H9 (cell line): ENCODE measurements at regions not wholly inside any gene's neighbourhood (a gene's known extent, or its start where the extent isn't known, plus 50 kb on each side); places are given as distances from the start of the nearest gene placed in this dataset.

Source experiments
- DNase-seq: peaks from one replicate; pipeline ENCODE4 v3.0.0-alpha.2; 2017
- H2AFZ ChIP-seq: one replicate; pipeline ENCODE4 v1.6.1; 2013; ENCODE audit warnings: mild to moderate bottlenecking, low read length, control low read depth, moderate library complexity
- H2AK5ac ChIP-seq: 2 replicates; pipeline ENCODE4 v1.6.1; 2013; ENCODE audit warnings: low read length, control low read depth, mixed read lengths; ENCODE audit not compliant: insufficient read length
- H2BK120ac ChIP-seq: one replicate; pipeline ENCODE4 v1.6.1; 2013; ENCODE audit warnings: low read depth, mild to moderate bottlenecking, low read length, control low read depth, inconsistent platforms; ENCODE audit not compliant: poor library complexity, severe bottlenecking
- H2BK12ac ChIP-seq: 2 replicates; pipeline ENCODE4 v1.6.1; 2013; ENCODE audit warnings: low read length, control low read depth, mixed read lengths, low read depth; ENCODE audit not compliant: insufficient read length
- H2BK15ac ChIP-seq: 2 replicates; pipeline ENCODE4 v1.6.1; 2013; ENCODE audit warnings: low read depth, low read length, control low read depth
- H2BK20ac ChIP-seq: one replicate; pipeline ENCODE4 v1.6.1; 2013; ENCODE audit warnings: low read depth, mild to moderate bottlenecking, low read length, control low read depth, inconsistent platforms; ENCODE audit not compliant: poor library complexity, severe bottlenecking
- H2BK5ac ChIP-seq: 2 replicates; pipeline ENCODE4 v1.6.1; 2013; ENCODE audit warnings: low read length, control low read depth, mixed read lengths; ENCODE audit not compliant: insufficient read length
- H3K14ac ChIP-seq: 2 replicates; pipeline ENCODE4 v1.6.1; 2013; ENCODE audit warnings: low read length, control low read depth; ENCODE audit not compliant: insufficient read depth
- H3K18ac ChIP-seq: 2 replicates; pipeline ENCODE4 v1.6.1; 2013; ENCODE audit warnings: low read depth, mild to moderate bottlenecking, mixed read lengths, low read length, control low read depth; ENCODE audit not compliant: insufficient read length
- H3K23ac ChIP-seq: 2 replicates; pipeline ENCODE4 v1.6.1; 2013; ENCODE audit warnings: low read length, control low read depth, mixed read lengths, low read depth; ENCODE audit not compliant: insufficient read length
- H3K23me2 ChIP-seq: 2 replicates; pipeline ENCODE4 v1.6.1; 2013; ENCODE audit warnings: low read depth, mild to moderate bottlenecking, mixed read lengths, low read length, control low read depth; ENCODE audit not compliant: insufficient read length, poor library complexity, severe bottlenecking
- H3K27ac ChIP-seq: 2 replicates; pipeline ENCODE4 v1.5.1; 2013; ENCODE audit warnings: low read length, control low read depth, mixed read lengths, low read depth; ENCODE audit not compliant: insufficient read length
- H3K27me3 ChIP-seq: 2 replicates; pipeline ENCODE4 v1.6.1; 2013; ENCODE audit warnings: low read length, control low read depth, inconsistent platforms; ENCODE audit not compliant: insufficient read depth
- H3K4ac ChIP-seq: 2 replicates; pipeline ENCODE4 v1.6.1; 2013; ENCODE audit warnings: low read depth, mild to moderate bottlenecking, control low read depth, inconsistent platforms, low read length, moderate library complexity
- H3K4me1 ChIP-seq: 2 replicates; pipeline ENCODE4 v1.6.1; 2013; ENCODE audit warnings: low read length, control low read depth, inconsistent platforms; ENCODE audit not compliant: insufficient read depth
- H3K4me2 ChIP-seq: 2 replicates; pipeline ENCODE4 v1.6.1; 2013; ENCODE audit warnings: low read length, control low read depth, mixed read lengths; ENCODE audit not compliant: insufficient read length, insufficient read depth
- H3K56ac ChIP-seq: 2 replicates; pipeline ENCODE4 v1.6.1; 2013; ENCODE audit warnings: low read depth, mild to moderate bottlenecking, mixed read lengths, low read length, control low read depth; ENCODE audit not compliant: insufficient read length
- H3K79me1 ChIP-seq: 2 replicates; pipeline ENCODE4 v1.6.1; 2013; ENCODE audit warnings: low read depth, mild to moderate bottlenecking, moderate library complexity, low read length, control low read depth, inconsistent platforms; ENCODE audit not compliant: insufficient read depth, poor library complexity, severe bottlenecking
- H3K79me2 ChIP-seq: 2 replicates; pipeline ENCODE4 v1.6.1; 2013; ENCODE audit warnings: low read length, control low read depth, inconsistent platforms; ENCODE audit not compliant: insufficient read depth
- H3K9ac ChIP-seq: 2 replicates; pipeline ENCODE4 v1.6.1; 2013; ENCODE audit warnings: low read length, control low read depth, mixed read lengths; ENCODE audit not compliant: insufficient read length; ENCODE audit errors: extremely low read depth
- H3K9me3 ChIP-seq: one replicate; pipeline ENCODE4 v1.6.1; 2013; ENCODE audit warnings: low read depth, low read length, inconsistent platforms; ENCODE audit not compliant: control insufficient read depth
- H3T11ph ChIP-seq: one replicate; pipeline ENCODE4 v1.6.1; 2013; ENCODE audit warnings: mild to moderate bottlenecking, low read length, control low read depth, inconsistent platforms
- H4K20me1 ChIP-seq: one replicate; pipeline ENCODE4 v1.6.1; 2013; ENCODE audit not compliant: control insufficient read depth, insufficient read length, insufficient read depth
- H4K5ac ChIP-seq: 2 replicates; pipeline ENCODE4 v1.6.1; 2013; ENCODE audit warnings: low read depth, mild to moderate bottlenecking, mixed read lengths, low read length, control low read depth; ENCODE audit not compliant: insufficient read length
- H4K8ac ChIP-seq: replicated peaks from 2 replicates; pipeline ENCODE4 v1.6.1; 2013; ENCODE audit warnings: low read length, control low read depth, mixed read lengths, low read depth; ENCODE audit not compliant: insufficient read length
- H4K91ac ChIP-seq: 2 replicates; pipeline ENCODE4 v1.6.1; 2013; ENCODE audit warnings: low read depth, mild to moderate bottlenecking, moderate library complexity, mixed read lengths, low read length, control low read depth; ENCODE audit not compliant: insufficient read length
- H3K27ac Mint-ChIP-seq, 3 experiments: 2 replicates in 2 of 3; 3 replicates in 1 of 3; pipeline ENCODE4 v1.8.0; 2020 to 2021; ENCODE audit warnings: mixed read lengths in 3 of 3, mild to moderate bottlenecking in 1 of 3, moderate library complexity in 1 of 3
- H3K27me3 Mint-ChIP-seq: 2 replicates; pipeline ENCODE4 v1.8.0; 2021; ENCODE audit warnings: low read depth, mild to moderate bottlenecking, moderate library complexity, mixed read lengths
- H3K36me3 Mint-ChIP-seq, 3 experiments: 2 replicates in 2 of 3; 3 replicates in 1 of 3; pipeline ENCODE4 v1.8.0; 2020 to 2021; ENCODE audit warnings: low read depth in 3 of 3, mixed read lengths in 3 of 3; ENCODE audit not compliant: insufficient read depth in 1 of 3
- H3K4me1 Mint-ChIP-seq, 2 experiments: 2 replicates each; pipeline ENCODE4 v1.8.0; 2020; ENCODE audit warnings: mixed read lengths in 2 of 2
- H3K4me3 Mint-ChIP-seq, 2 experiments: 2 replicates in 1 of 2; 3 replicates in 1 of 2; pipeline ENCODE4 v1.8.0; 2020 to 2021; ENCODE audit warnings: mild to moderate bottlenecking in 2 of 2, mixed read lengths in 2 of 2, moderate library complexity in 1 of 2
- H3K9me3 Mint-ChIP-seq, 2 experiments: 2 replicates in 1 of 2; 3 replicates in 1 of 2; pipeline ENCODE4 v1.8.0; 2020; ENCODE audit warnings: mild to moderate bottlenecking in 2 of 2, mixed read lengths in 2 of 2, moderate library complexity in 1 of 2
- WGBS: extraction: QIAGEN DNeasy Blood & Tissue Kit; methylation state at CpG from one replicate; pipeline ENCODE4 v1.1.7; 2013; ENCODE audit warnings: missing lambda C conversion rate, low lambda C conversion rate, mixed read lengths; ENCODE audit not compliant: insufficient read length; ENCODE audit errors: extremely low coverage; 5-methylcytosine and 5-hydroxymethylcytosine counted together
- TF ChIP-seq, protein P1 (sequence below): fragments of 200-600 bp; sonication (generic); conservative IDR thresholded peaks from 3 replicates; pipeline ENCODE4 v1.8.0; 2021; ENCODE audit warnings: antibody characterized with exemption, mild to moderate bottlenecking

DNA sequence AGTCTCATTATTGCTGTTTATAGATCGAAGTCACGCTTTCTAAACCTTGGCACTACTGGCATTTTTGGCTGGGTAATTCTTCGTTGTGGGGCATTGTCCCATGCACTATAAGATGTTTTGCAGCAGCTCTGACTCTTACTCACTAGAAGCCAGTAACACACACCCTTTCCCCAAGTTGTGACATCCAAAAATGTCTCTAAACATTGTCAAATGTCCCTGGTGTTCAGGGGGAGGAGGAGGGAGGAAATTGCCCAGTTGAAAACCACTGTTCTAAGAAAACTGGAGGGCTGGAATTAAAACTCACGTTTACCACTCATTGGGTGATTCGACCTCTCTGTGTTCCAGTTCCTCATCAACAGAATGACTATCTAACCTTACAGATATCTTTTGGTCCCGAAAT lies 115.7 kb upstream of the KLF7 start:
- Histone ChIP-seq H2BK20ac (no peak overlapping the region), H3K14ac (no peak overlapping the region), H3K79me1 (no peaks in the 10 kb centered on the region), H2AK5ac (no peak overlapping the region), H2BK15ac (no peak overlapping the region), H3K23ac (no peak overlapping the region), H2AFZ (no peak overlapping the region), H3K4ac (no peak overlapping the region), H3K9ac (no peak overlapping the region), H3K56ac (no peak overlapping the region), H3K18ac (no peak overlapping the region), H3K9me3 (no peaks in the 10 kb centered on the region), H2BK5ac (no peak overlapping the region), H3K79me2 (no peaks in the 10 kb centered on the region), H3K4me1 (no peaks in the 10 kb centered on the region), H3T11ph (no peak overlapping the region), H3K4me2 (no peak overlapping the region), H2BK12ac (no peak overlapping the region), H4K8ac (no peak overlapping the region), H4K91ac (no peak overlapping the region), H4K5ac (no peak overlapping the region), H3K27ac (no peak overlapping the region), H3K23me2 (no peaks in the 10 kb centered on the region), H3K27me3 (no peaks in the 10 kb centered on the region), H2BK120ac (no peak overlapping the region), H4K20me1 (no peaks in the 10 kb centered on the region)
- Mint-ChIP-seq H3K36me3 (no peaks in the 10 kb centered on the region), H3K27ac (no peak overlapping the region), H3K4me3 (no peak overlapping the region), H3K27me3 (0 out of 2 replicates have a peak, but pooled peaks cover 2% of the 10 kb centered on the region), H3K4me1 (peaks cover 25 to 27% of the 10 kb centered on the region in 2 experiments), H3K9me3 (no peaks in the 10 kb centered on the region; a peak in 1 of 5 replicates)
- no CpG with 5 or more reads among the region's 6 CpGs for WGBS
- no peak for DNase-seq
- TF ChIP-seq, protein P1, sequence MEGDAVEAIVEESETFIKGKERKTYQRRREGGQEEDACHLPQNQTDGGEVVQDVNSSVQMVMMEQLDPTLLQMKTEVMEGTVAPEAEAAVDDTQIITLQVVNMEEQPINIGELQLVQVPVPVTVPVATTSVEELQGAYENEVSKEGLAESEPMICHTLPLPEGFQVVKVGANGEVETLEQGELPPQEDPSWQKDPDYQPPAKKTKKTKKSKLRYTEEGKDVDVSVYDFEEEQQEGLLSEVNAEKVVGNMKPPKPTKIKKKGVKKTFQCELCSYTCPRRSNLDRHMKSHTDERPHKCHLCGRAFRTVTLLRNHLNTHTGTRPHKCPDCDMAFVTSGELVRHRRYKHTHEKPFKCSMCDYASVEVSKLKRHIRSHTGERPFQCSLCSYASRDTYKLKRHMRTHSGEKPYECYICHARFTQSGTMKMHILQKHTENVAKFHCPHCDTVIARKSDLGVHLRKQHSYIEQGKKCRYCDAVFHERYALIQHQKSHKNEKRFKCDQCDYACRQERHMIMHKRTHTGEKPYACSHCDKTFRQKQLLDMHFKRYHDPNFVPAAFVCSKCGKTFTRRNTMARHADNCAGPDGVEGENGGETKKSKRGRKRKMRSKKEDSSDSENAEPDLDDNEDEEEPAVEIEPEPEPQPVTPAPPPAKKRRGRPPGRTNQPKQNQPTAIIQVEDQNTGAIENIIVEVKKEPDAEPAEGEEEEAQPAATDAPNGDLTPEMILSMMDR: no peak
